ENCODE measurements at regions not wholly inside any gene's neighbourhood (a gene's known extent, or its start where the extent isn't known, plus 50 kb on each side); places are given as distances from the start of the nearest gene placed in this dataset.
"Not testable (repeated sequence)": the region's sequence is repeated elsewhere in the genome, so short reads cannot be mapped to it uniquely, and the experiment has no call there.

- no peak for DNase-seq
Observed at GRCh38 chr21:28391938-28392849, 600.5 kb downstream of the LTN1 start.

GRCh38 chr21:28387220-28387619, 605.5 kb downstream of the LTN1 start:
- DNase-seq: no peak

GRCh38 chr21:28385845-28386244, 606.8 kb downstream of the LTN1 start:
- no peak for DNase-seq

- not testable (repeated sequence) for DNase-seq
Observed at GRCh38 chr21:28381000-28381745, 611.5 kb downstream of the LTN1 start.

- no peak for DNase-seq
Observed at GRCh38 chr21:28380241-28380640, 612.4 kb downstream of the LTN1 start.

GRCh38 chr21:28378026-28378425, 614.7 kb downstream of the LTN1 start:
- DNase-seq: no peak

GRCh38 chr21:28375708-28376385, 616.8 kb downstream of the LTN1 start:
- no peak for DNase-seq

GRCh38 chr21:28374881-28375280, 617.8 kb downstream of the LTN1 start:
- no peak for DNase-seq

GRCh38 chr21:28371713-28372112, 621.0 kb downstream of the LTN1 start:
- no peak for DNase-seq

GRCh38 chr21:28359300-28359699, 633.4 kb downstream of the LTN1 start:
- DNase-seq: no peak

- no peak for DNase-seq
Observed at GRCh38 chr21:28358702-28359101, 634.0 kb downstream of the LTN1 start.

- DNase-seq: no peak
Observed at GRCh38 chr21:28358170-28358569, 634.5 kb downstream of the LTN1 start.

- no peak for DNase-seq
Observed at GRCh38 chr21:28357743-28358142, 634.9 kb downstream of the LTN1 start.

GRCh38 chr21:28356422-28356821, 636.3 kb downstream of the LTN1 start:
- no peak for DNase-seq

GRCh38 chr21:28345934-28346333, 646.7 kb downstream of the LTN1 start:
- no peak for DNase-seq

GRCh38 chr21:28344985-28345384, 647.7 kb downstream of the LTN1 start:
- no peak for DNase-seq

- DNase-seq: no peak
Observed at GRCh38 chr21:28342212-28342810, 650.4 kb downstream of the LTN1 start.

GRCh38 chr21:28339403-28339802, 653.3 kb downstream of the LTN1 start:
- DNase-seq: no peak

- DNase-seq: no peak
Observed at GRCh38 chr21:28338701-28339305, 653.9 kb downstream of the LTN1 start.

- DNase-seq: no peak
Observed at GRCh38 chr21:28337315-28337714, 655.4 kb downstream of the LTN1 start.

GRCh38 chr21:28336314-28336713, 656.4 kb downstream of the LTN1 start:
- no peak for DNase-seq

- DNase-seq: no peak
Observed at GRCh38 chr21:28334407-28334806, 658.3 kb downstream of the LTN1 start.

Measured in activated CD4-positive, CD25-positive, alpha-beta regulatory T cell treated with anti-CD3 and anti-CD28 coated beads, Interleukin-2, amount 50 U/mL, for 72 hours (primary cell).